ENCODE measurements at regions not wholly inside any gene's neighbourhood (a gene's known extent, or its start where the extent isn't known, plus 50 kb on each side); places are given as distances from the start of the nearest gene placed in this dataset.

- no peak overlapping the region for H3K9ac ChIP-seq (replicated peaks in 1 of 4; ENCODE audit: extremely low read depth in 1 of 4, low read depth in 3 of 4, low read length in 3 of 4)
- TF ChIP-seq CEBPB (IDR thresholded peaks at IDR 0.05; ENCODE audit: low read depth, low read length) (no peak), EGR1 (IDR thresholded peaks at IDR 0.05; ENCODE audit: borderline replicate concordance, low read depth, low read length) (no peak), USF2 (IDR thresholded peaks at IDR 0.05; ENCODE audit: low read length) (no peak), ZNF274 (IDR thresholded peaks at IDR 0.05; ENCODE audit: borderline replicate concordance, extremely low read depth, low read length) (no peak), E2F6 (IDR thresholded peaks at IDR 0.05) (no peak), TAF1 (IDR thresholded peaks at IDR 0.05; ENCODE audit: low read depth, low read length) (no peak), YY1 (IDR thresholded peaks at IDR 0.05; ENCODE audit: low read depth, low read length) (no peak), CREB1 (IDR thresholded peaks at IDR 0.05) (no peak), EZH2 (IDR thresholded peaks at IDR 0.05; ENCODE audit: low read depth, low read length, severe bottlenecking) (no peak), MAFK (IDR thresholded peaks at IDR 0.05; ENCODE audit: low read depth, low read length) (no peak), RBBP5 (IDR thresholded peaks at IDR 0.05; ENCODE audit: borderline replicate concordance, low read depth, low read length) (no peak), BCL11A (IDR thresholded peaks at IDR 0.05; ENCODE audit: low read depth in 2 of 2, low read length in 2 of 2) (no peak), JUND (IDR thresholded peaks at IDR 0.05; ENCODE audit: low read length) (no peak), SIN3A (conservative IDR thresholded peaks at IDR 0.05 in 1 of 2, IDR thresholded peaks at IDR 0.05 in 1 of 2; ENCODE audit: low read depth in 1 of 2, low read length in 2 of 2) (no peak)
Measured at GRCh38 chr4:144504883-144505282, 141.1 kb upstream of the HHIP start.

More at GRCh38 chr4:144504883-144505282, 141.1 kb upstream of the HHIP start:
- H2BK5ac ChIP-seq (ENCODE audit: low read depth, low read length): no peak overlapping the region
- H3K23me2 ChIP-seq (ENCODE audit: low read depth, low read length): no peaks in the 10 kb centered on the region
- H3K4me1 ChIP-seq (replicated peaks in 1 of 4; ENCODE audit: control insufficient read depth in 3 of 4, insufficient read depth in 4 of 4, low read length in 3 of 4): peaks cover 0 to 7% (median 2%) of the 10 kb centered on the region in 4 experiments; a peak in 3 of 7 replicates
- no peak overlapping the region for H3K27ac ChIP-seq (ENCODE audit: low read depth, low read length)
- DNase-seq (ENCODE audit: low read depth in 1 of 2, low spot score in 2 of 2) (no peak), FAIRE-seq (no peak)
- no peak overlapping the region for H3K4ac ChIP-seq (replicated peaks; ENCODE audit: insufficient read length, low read depth, low read length)
- H3K4me3 ChIP-seq (ENCODE audit: extremely low read depth in 1 of 4, insufficient read depth in 2 of 4, low read depth in 3 of 4, low read length in 4 of 4): no peak overlapping the region
- H3K14ac ChIP-seq (ENCODE audit: insufficient read length): no peak overlapping the region
- H2BK12ac ChIP-seq (ENCODE audit: low read depth, low read length): no peak overlapping the region
- CTCF ChIA-PET (ENCODE audit: partially characterized antibody): no interaction called here
- no peak overlapping the region for H4K5ac ChIP-seq (ENCODE audit: insufficient read length, low read depth, low read length)
- H3K18ac ChIP-seq (ENCODE audit: extremely low read depth, low read length): no peak overlapping the region
- no peak overlapping the region for H2BK20ac ChIP-seq (ENCODE audit: low read length)
- no peak overlapping the region for H2AFZ ChIP-seq (ENCODE audit: low read length)
- H3K79me1 ChIP-seq (ENCODE audit: low read depth, low read length): no peaks in the 10 kb centered on the region
- no peak overlapping the region for H2BK15ac ChIP-seq (ENCODE audit: low read length)
- WGBS, 2 experiments (ENCODE audit: extremely low coverage in 1 of 2, insufficient coverage in 1 of 2, insufficient read length in 1 of 2, insufficient replicate concordance in 2 of 2, low coverage in 1 of 2, low lambda C conversion rate in 2 of 2, missing lambda C conversion rate in 1 of 2): 94% methylated on average over 4 of the region's 4 CpGs; no CpG with 5 or more reads in 1 of the 2 experiments
- H3K9me3 ChIP-seq (ENCODE audit: insufficient read depth in 2 of 2, low read depth in 1 of 2, low read length in 1 of 2): no peaks in the 10 kb centered on the region
- H3K36me3 ChIP-seq (ENCODE audit: control insufficient read depth in 2 of 4, insufficient read depth in 4 of 4, low read length in 3 of 4): no peaks in the 10 kb centered on the region
- no peak overlapping the region for H3K23ac ChIP-seq (ENCODE audit: insufficient read length)
- no peaks in the 10 kb centered on the region for H4K20me1 ChIP-seq (replicated peaks in 1 of 2; ENCODE audit: control insufficient read depth in 1 of 2, insufficient read depth in 2 of 2, low read length in 2 of 2)
- no peak overlapping the region for H2AK5ac ChIP-seq (ENCODE audit: low read depth, low read length)
- H3K79me2 ChIP-seq (ENCODE audit: control insufficient read depth in 1 of 2, insufficient read depth in 2 of 2, low read length in 2 of 2): no peaks in the 10 kb centered on the region
- POLR2A ChIA-PET (ENCODE audit: partially characterized antibody): no interaction called here
- H4K91ac ChIP-seq (replicated peaks; ENCODE audit: insufficient read length, low read length): no peak overlapping the region
- no peak overlapping the region for H2BK120ac ChIP-seq (replicated peaks; ENCODE audit: low read depth, low read length)
- H4K8ac ChIP-seq (ENCODE audit: extremely low read depth, insufficient read depth, low read length): no peak overlapping the region
- no peak overlapping the region for H3K4me2 ChIP-seq (ENCODE audit: insufficient read depth in 1 of 2, low read depth in 2 of 2, low read length in 2 of 2)
- no peaks in the 10 kb centered on the region for H3K27me3 ChIP-seq (replicated peaks in 1 of 4; ENCODE audit: control insufficient read depth in 3 of 4, extremely low read depth in 1 of 4, insufficient read depth in 3 of 4, low read length in 3 of 4)
- H3K56ac ChIP-seq (replicated peaks; ENCODE audit: insufficient read length, low read depth, low read length): no peak overlapping the region

Measured in H1 (cell line).